ENCODE measurements at regions not wholly inside any gene's neighbourhood (a gene's known extent, or its start where the extent isn't known, plus 50 kb on each side); places are given as distances from the start of the nearest gene placed in this dataset.

GRCh38 chr7:152504816-152505215 is 69.0 kb upstream of the KMT2C start:
- Mint-ChIP-seq H3K27ac (ENCODE audit: unreplicated experiment) (no peak overlapping the region), H3K36me3 (ENCODE audit: low read depth, unreplicated experiment) (no peaks in the 10 kb centered on the region), H3K27me3 (ENCODE audit: low read depth, unreplicated experiment) (peaks cover 3% of the 10 kb centered on the region), H3K9me3 (ENCODE audit: unreplicated experiment) (no peaks in the 10 kb centered on the region), H3K4me1 (ENCODE audit: low read depth, unreplicated experiment) (peaks cover 6% of the 10 kb centered on the region), H3K4me3 (ENCODE audit: unreplicated experiment) (no peak overlapping the region)
- no peak overlapping the region for H3K9ac ChIP-seq (ENCODE audit: low read length)
- no peak overlapping the region for H3K4me2 ChIP-seq (ENCODE audit: low read length)
- no peak for FAIRE-seq
- DNase-seq (ENCODE audit: low read depth): no peak
- TF ChIP-seq, protein P1, sequence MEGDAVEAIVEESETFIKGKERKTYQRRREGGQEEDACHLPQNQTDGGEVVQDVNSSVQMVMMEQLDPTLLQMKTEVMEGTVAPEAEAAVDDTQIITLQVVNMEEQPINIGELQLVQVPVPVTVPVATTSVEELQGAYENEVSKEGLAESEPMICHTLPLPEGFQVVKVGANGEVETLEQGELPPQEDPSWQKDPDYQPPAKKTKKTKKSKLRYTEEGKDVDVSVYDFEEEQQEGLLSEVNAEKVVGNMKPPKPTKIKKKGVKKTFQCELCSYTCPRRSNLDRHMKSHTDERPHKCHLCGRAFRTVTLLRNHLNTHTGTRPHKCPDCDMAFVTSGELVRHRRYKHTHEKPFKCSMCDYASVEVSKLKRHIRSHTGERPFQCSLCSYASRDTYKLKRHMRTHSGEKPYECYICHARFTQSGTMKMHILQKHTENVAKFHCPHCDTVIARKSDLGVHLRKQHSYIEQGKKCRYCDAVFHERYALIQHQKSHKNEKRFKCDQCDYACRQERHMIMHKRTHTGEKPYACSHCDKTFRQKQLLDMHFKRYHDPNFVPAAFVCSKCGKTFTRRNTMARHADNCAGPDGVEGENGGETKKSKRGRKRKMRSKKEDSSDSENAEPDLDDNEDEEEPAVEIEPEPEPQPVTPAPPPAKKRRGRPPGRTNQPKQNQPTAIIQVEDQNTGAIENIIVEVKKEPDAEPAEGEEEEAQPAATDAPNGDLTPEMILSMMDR (IDR thresholded peaks at IDR 0.05; ENCODE audit: insufficient read depth, low read depth, low read length): no peak
- TF ChIP-seq EZH2 (IDR thresholded peaks at IDR 0.05; ENCODE audit: insufficient read depth, low read length): no peak
- no peaks in the 10 kb centered on the region for H3K36me3 ChIP-seq (ENCODE audit: insufficient read depth, low read length)
- no peak overlapping the region for H3K27ac ChIP-seq (ENCODE audit: low read depth, low read length)
- H3K27me3 ChIP-seq (ENCODE audit: insufficient read depth, low read length): no peaks in the 10 kb centered on the region
- H2AFZ ChIP-seq (ENCODE audit: low read depth, low read length): no peak overlapping the region
- H3K4me3 ChIP-seq (ENCODE audit: insufficient read depth, low read depth, low read length): no peak overlapping the region
- no peaks in the 10 kb centered on the region for H3K9me3 ChIP-seq (ENCODE audit: insufficient read depth, low read depth, low read length)
- H4K20me1 ChIP-seq (ENCODE audit: insufficient read depth, low read length): no peaks in the 10 kb centered on the region
- H3K4me1 ChIP-seq (ENCODE audit: insufficient read depth, low read length): no peaks in the 10 kb centered on the region
- no peaks in the 10 kb centered on the region for H3K79me2 ChIP-seq (ENCODE audit: insufficient read depth, low read length)

- H3K9me3 Mint-ChIP-seq (ENCODE audit: unreplicated experiment): no peaks in the 10 kb centered on the region
- no peak overlapping the region for H3K4me2 ChIP-seq (ENCODE audit: low read length)
- H3K4me1 Mint-ChIP-seq (ENCODE audit: low read depth, unreplicated experiment): peaks cover 6% of the 10 kb centered on the region
- H2AFZ ChIP-seq (ENCODE audit: low read depth, low read length): no peak overlapping the region
- no peaks in the 10 kb centered on the region for H3K79me2 ChIP-seq (ENCODE audit: insufficient read depth, low read length)
- H3K27ac ChIP-seq (ENCODE audit: low read depth, low read length): no peak overlapping the region
- TF ChIP-seq, protein P1 (IDR thresholded peaks at IDR 0.05; ENCODE audit: insufficient read depth, low read depth, low read length): no peak
- TF ChIP-seq EZH2 (IDR thresholded peaks at IDR 0.05; ENCODE audit: insufficient read depth, low read length): no peak
- no peaks in the 10 kb centered on the region for H3K27me3 ChIP-seq (ENCODE audit: insufficient read depth, low read length)
- H3K27me3 Mint-ChIP-seq (ENCODE audit: low read depth, unreplicated experiment): peaks cover 2% of the 10 kb centered on the region
- no peak overlapping the region for H3K27ac Mint-ChIP-seq (ENCODE audit: unreplicated experiment)
- no peak for FAIRE-seq
- no peaks in the 10 kb centered on the region for H3K36me3 Mint-ChIP-seq (ENCODE audit: low read depth, unreplicated experiment)
- no peaks in the 10 kb centered on the region for H3K9me3 ChIP-seq (ENCODE audit: insufficient read depth, low read depth, low read length)
- no peak for DNase-seq (ENCODE audit: low read depth)
- no peaks in the 10 kb centered on the region for H3K36me3 ChIP-seq (ENCODE audit: insufficient read depth, low read length)
- no peaks in the 10 kb centered on the region for H3K4me1 ChIP-seq (ENCODE audit: insufficient read depth, low read length)
- H3K9ac ChIP-seq (ENCODE audit: low read length): no peak overlapping the region
- H3K4me3 Mint-ChIP-seq (ENCODE audit: unreplicated experiment): no peak overlapping the region
- no peak overlapping the region for H3K4me3 ChIP-seq (ENCODE audit: insufficient read depth, low read depth, low read length)
- no peaks in the 10 kb centered on the region for H4K20me1 ChIP-seq (ENCODE audit: insufficient read depth, low read length)
Measured at GRCh38 chr7:152504367-152504766, 68.6 kb upstream of the KMT2C start.

GRCh38 chr7:152502813-152503790 is 67.3 kb upstream of the KMT2C start:
- H4K20me1 ChIP-seq (ENCODE audit: insufficient read depth, low read length): no peaks in the 10 kb centered on the region
- H3K4me3 Mint-ChIP-seq (ENCODE audit: unreplicated experiment): no peak overlapping the region
- no peak overlapping the region for H3K4me3 ChIP-seq (ENCODE audit: insufficient read depth, low read depth, low read length)
- no peak overlapping the region for H3K27ac Mint-ChIP-seq (ENCODE audit: unreplicated experiment)
- H3K4me2 ChIP-seq (ENCODE audit: low read length): no peak overlapping the region
- no peaks in the 10 kb centered on the region for H3K4me1 ChIP-seq (ENCODE audit: insufficient read depth, low read length)
- DNase-seq (ENCODE audit: low read depth) (no peak), FAIRE-seq (no peak)
- no peaks in the 10 kb centered on the region for H3K79me2 ChIP-seq (ENCODE audit: insufficient read depth, low read length)
- H3K9me3 ChIP-seq (ENCODE audit: insufficient read depth, low read depth, low read length): no peaks in the 10 kb centered on the region
- no peaks in the 10 kb centered on the region for H3K9me3 Mint-ChIP-seq (ENCODE audit: unreplicated experiment)
- no peaks in the 10 kb centered on the region for H3K36me3 ChIP-seq (ENCODE audit: insufficient read depth, low read length)
- H3K4me1 Mint-ChIP-seq (ENCODE audit: low read depth, unreplicated experiment): peaks cover 6% of the 10 kb centered on the region
- H2AFZ ChIP-seq (ENCODE audit: low read depth, low read length): no peak overlapping the region
- no peak overlapping the region for H3K9ac ChIP-seq (ENCODE audit: low read length)
- TF ChIP-seq EZH2 (IDR thresholded peaks at IDR 0.05; ENCODE audit: insufficient read depth, low read length): no peak
- TF ChIP-seq, protein P1 (IDR thresholded peaks at IDR 0.05; ENCODE audit: insufficient read depth, low read depth, low read length): no peak
- no peaks in the 10 kb centered on the region for H3K36me3 Mint-ChIP-seq (ENCODE audit: low read depth, unreplicated experiment)
- H3K27me3 ChIP-seq (ENCODE audit: insufficient read depth, low read length): no peaks in the 10 kb centered on the region
- H3K27me3 Mint-ChIP-seq (ENCODE audit: low read depth, unreplicated experiment): no peaks in the 10 kb centered on the region
- H3K27ac ChIP-seq (ENCODE audit: low read depth, low read length): no peak overlapping the region
